ENCODE measurements at regions not wholly inside any gene's neighbourhood (a gene's known extent, or its start where the extent isn't known, plus 50 kb on each side); places are given as distances from the start of the nearest gene placed in this dataset.

GRCh38 chr4:29521281-29521680 is 1198.9 kb upstream of the PCDH7 start:
- no peak for DNase-seq (ENCODE audit: low read depth)
- no peak for TF ChIP-seq CTCF (conservative IDR thresholded peaks at IDR 0.05; ENCODE audit: low read depth, low read length)
- no peak overlapping the region for H3K4me3 ChIP-seq (ENCODE audit: low read depth, low read length)

GRCh38 chr4:29536745-29537144 is 1183.4 kb upstream of the PCDH7 start:
- no peak for TF ChIP-seq CTCF (conservative IDR thresholded peaks at IDR 0.05; ENCODE audit: low read depth, low read length)
- no peak for DNase-seq (ENCODE audit: low read depth)
- no peak overlapping the region for H3K4me3 ChIP-seq (ENCODE audit: low read depth, low read length)

GRCh38 chr4:29538889-29539646 is 1181.1 kb upstream of the PCDH7 start:
- no peak overlapping the region for H3K4me3 ChIP-seq (ENCODE audit: low read depth, low read length)
- DNase-seq (ENCODE audit: low read depth): no peak
- TF ChIP-seq CTCF (conservative IDR thresholded peaks at IDR 0.05; ENCODE audit: low read depth, low read length): no peak

- no peak overlapping the region for H3K4me3 ChIP-seq (ENCODE audit: low read depth, low read length)
- TF ChIP-seq CTCF (conservative IDR thresholded peaks at IDR 0.05; ENCODE audit: low read depth, low read length): no peak
- DNase-seq (ENCODE audit: low read depth): no peak
Observed at GRCh38 chr4:29540439-29541102, 1179.6 kb upstream of the PCDH7 start.

GRCh38 chr4:29541757-29542156 is 1178.4 kb upstream of the PCDH7 start:
- no peak for DNase-seq (ENCODE audit: low read depth)
- TF ChIP-seq CTCF (conservative IDR thresholded peaks at IDR 0.05; ENCODE audit: low read depth, low read length): no peak
- no peak overlapping the region for H3K4me3 ChIP-seq (ENCODE audit: low read depth, low read length)

- DNase-seq (ENCODE audit: low read depth): no peak
- no peak overlapping the region for H3K4me3 ChIP-seq (ENCODE audit: low read depth, low read length)
- TF ChIP-seq CTCF (conservative IDR thresholded peaks at IDR 0.05; ENCODE audit: low read depth, low read length): no peak
Observed at GRCh38 chr4:29549342-29549741, 1170.8 kb upstream of the PCDH7 start.

- H3K4me3 ChIP-seq (ENCODE audit: low read depth, low read length): no peak overlapping the region
- DNase-seq (ENCODE audit: low read depth): no peak
- TF ChIP-seq CTCF (conservative IDR thresholded peaks at IDR 0.05; ENCODE audit: low read depth, low read length): no peak
Observed at GRCh38 chr4:29551821-29552220, 1168.3 kb upstream of the PCDH7 start.
